ENCODE measurements at regions not wholly inside any gene's neighbourhood (a gene's known extent, or its start where the extent isn't known, plus 50 kb on each side); places are given as distances from the start of the nearest gene placed in this dataset.

GRCh38 chr4:83204731-83205130, 79.9 kb downstream of the COQ2 start:
- no peak overlapping the region for H3K27ac Mint-ChIP-seq
- no peak overlapping the region for H3K4me3 Mint-ChIP-seq
- Histone ChIP-seq H3K79me2 (ENCODE audit: low read depth) (no peaks in the 10 kb centered on the region), H3K4me3 (no peak overlapping the region), H3K9me3 (ENCODE audit: low read depth) (peaks cover 5% of the 10 kb centered on the region), H2AFZ (replicated peaks) (no peak overlapping the region), H3F3A (ENCODE audit: low read depth) (no peaks in the 10 kb centered on the region), H3K27ac (no peak overlapping the region), H3K36me3 (no peaks in the 10 kb centered on the region), H4K20me1 (ENCODE audit: low read depth) (no peaks in the 10 kb centered on the region), H3K4me1 (no peaks in the 10 kb centered on the region), H3K9ac (no peak overlapping the region), H3K4me2 (no peak overlapping the region), H3K27me3 (no peaks in the 10 kb centered on the region)
- DNase-seq (ENCODE audit: low spot score), result no peak
- no peak for TF ChIP-seq EZH2phosphoT487 (IDR thresholded peaks at IDR 0.05)
- TF ChIP-seq EZH2 (IDR thresholded peaks at IDR 0.05), result no peak
- peaks cover 2% of the 10 kb centered on the region for H3K4me1 Mint-ChIP-seq
- H3K36me3 Mint-ChIP-seq, result no peaks in the 10 kb centered on the region
- H3K27me3 Mint-ChIP-seq (ENCODE audit: insufficient read depth, low read depth), result peaks cover 1% of the 10 kb centered on the region
- H3K9me3 Mint-ChIP-seq, result peaks cover 4% of the 10 kb centered on the region

- Histone ChIP-seq H4K20me1 (ENCODE audit: low read depth) (no peaks in the 10 kb centered on the region), H3K79me2 (ENCODE audit: low read depth) (no peaks in the 10 kb centered on the region), H3K9ac (no peak overlapping the region), H3K4me2 (no peak overlapping the region), H3F3A (ENCODE audit: low read depth) (no peaks in the 10 kb centered on the region), H3K36me3 (no peaks in the 10 kb centered on the region), H3K27ac (no peak overlapping the region), H3K4me3 (no peak overlapping the region), H3K9me3 (ENCODE audit: low read depth) (no peaks in the 10 kb centered on the region), H3K4me1 (no peaks in the 10 kb centered on the region), H3K27me3 (no peaks in the 10 kb centered on the region), H2AFZ (replicated peaks) (no peak overlapping the region)
- TF ChIP-seq CTCF (IDR thresholded peaks at IDR 0.05) (no peak), EZH2 (IDR thresholded peaks at IDR 0.05) (no peak), EZH2phosphoT487 (IDR thresholded peaks at IDR 0.05) (no peak)
- Mint-ChIP-seq H3K4me3 (no peak overlapping the region), H3K9me3 (no peaks in the 10 kb centered on the region), H3K27me3 (ENCODE audit: insufficient read depth, low read depth) (no peaks in the 10 kb centered on the region), H3K4me1 (no peaks in the 10 kb centered on the region), H3K36me3 (no peaks in the 10 kb centered on the region), H3K27ac (no peak overlapping the region)
- DNase-seq (ENCODE audit: low spot score), result no peak
Observed at GRCh38 chr4:83201761-83202160, 82.8 kb downstream of the COQ2 start.

GRCh38 chr4:83197555-83198235, 83.2 kb upstream of the PLAC8 start:
- Histone ChIP-seq H3K36me3 (no peaks in the 10 kb centered on the region), H3K4me2 (no peak overlapping the region), H3K27ac (no peak overlapping the region), H4K20me1 (ENCODE audit: low read depth) (no peaks in the 10 kb centered on the region), H2AFZ (replicated peaks) (no peak overlapping the region), H3K79me2 (ENCODE audit: low read depth) (no peaks in the 10 kb centered on the region), H3K9me3 (ENCODE audit: low read depth) (no peaks in the 10 kb centered on the region), H3K4me3 (no peak overlapping the region), H3K4me1 (no peaks in the 10 kb centered on the region), H3F3A (ENCODE audit: low read depth) (no peaks in the 10 kb centered on the region), H3K9ac (no peak overlapping the region), H3K27me3 (no peaks in the 10 kb centered on the region)
- peaks cover 2% of the 10 kb centered on the region for H3K27me3 Mint-ChIP-seq (ENCODE audit: insufficient read depth, low read depth)
- no peak overlapping the region for H3K4me3 Mint-ChIP-seq
- no peaks in the 10 kb centered on the region for H3K4me1 Mint-ChIP-seq
- H3K9me3 Mint-ChIP-seq, result peaks cover 2% of the 10 kb centered on the region
- H3K27ac Mint-ChIP-seq, result no peak overlapping the region
- no peak for TF ChIP-seq EZH2phosphoT487 (IDR thresholded peaks at IDR 0.05)
- TF ChIP-seq EZH2 (IDR thresholded peaks at IDR 0.05), result no peak
- TF ChIP-seq CTCF (IDR thresholded peaks at IDR 0.05), result no peak
- no peaks in the 10 kb centered on the region for H3K36me3 Mint-ChIP-seq
- DNase-seq (ENCODE audit: low spot score), result no peak

- no peaks in the 10 kb centered on the region for H3K4me1 ChIP-seq
- Mint-ChIP-seq H3K9me3 (peaks cover 2% of the 10 kb centered on the region), H3K27me3 (ENCODE audit: insufficient read depth, low read depth) (peaks cover 2% of the 10 kb centered on the region), H3K4me3 (no peak overlapping the region), H3K36me3 (no peaks in the 10 kb centered on the region), H3K27ac (no peak overlapping the region), H3K4me1 (peaks cover 5% of the 10 kb centered on the region)
- H3K4me3 ChIP-seq, result no peak overlapping the region
- H3F3A ChIP-seq (ENCODE audit: low read depth), result no peaks in the 10 kb centered on the region
- no peaks in the 10 kb centered on the region for H3K79me2 ChIP-seq (ENCODE audit: low read depth)
- H3K4me2 ChIP-seq, result no peak overlapping the region
- H3K27me3 ChIP-seq, result no peaks in the 10 kb centered on the region
- no peaks in the 10 kb centered on the region for H3K9me3 ChIP-seq (ENCODE audit: low read depth)
- no peak for DNase-seq (ENCODE audit: low spot score)
- H3K36me3 ChIP-seq, result no peaks in the 10 kb centered on the region
- no peak overlapping the region for H2AFZ ChIP-seq (replicated peaks)
- TF ChIP-seq CTCF (IDR thresholded peaks at IDR 0.05) (no peak), EZH2phosphoT487 (IDR thresholded peaks at IDR 0.05) (no peak), EZH2 (IDR thresholded peaks at IDR 0.05) (no peak)
- no peaks in the 10 kb centered on the region for H4K20me1 ChIP-seq (ENCODE audit: low read depth)
- H3K9ac ChIP-seq, result no peak overlapping the region
- H3K27ac ChIP-seq, result no peak overlapping the region
Observed at GRCh38 chr4:83196921-83197320, 82.4 kb upstream of the PLAC8 start.
